H1 (cell line): ENCODE measurements at regions not wholly inside any gene's neighbourhood (a gene's known extent, or its start where the extent isn't known, plus 50 kb on each side); places are given as distances from the start of the nearest gene placed in this dataset.
A peak's percentile ranks its signal among the peaks of the same experiment; 100 is the strongest.

Experiments
- ASH2L ChIP-seq: fragments of 200-600, 300-600 bp; sonication (generic); IDR thresholded peaks from one replicate; pipeline ENCODE4 v1.7.1; 2017; ENCODE audit warnings: low read length
- CHD7 ChIP-seq: fragments of 300-600 bp; sonication (generic); IDR thresholded peaks from 2 replicates; pipeline ENCODE4 v1.7.1; 2012; ENCODE audit warnings: low read length, moderate library complexity, mild to moderate bottlenecking, inconsistent platforms; ENCODE audit not compliant: insufficient replicate concordance
- EP300 ChIP-seq, 2 experiments: IDR thresholded peaks; 1 replicate in 1 of 2; 2 replicates in 1 of 2; pipeline ENCODE4 v1.6.1; 2011 to 2012; ENCODE audit warnings: low read depth in 2 of 2, low read length in 2 of 2, mild to moderate bottlenecking in 2 of 2, borderline replicate concordance in 1 of 2, inconsistent platforms in 1 of 2, moderate library complexity in 1 of 2
- POLR2AphosphoS5 ChIP-seq: IDR thresholded peaks from 2 replicates; pipeline ENCODE4 v1.6.1; 2011; ENCODE audit warnings: low read depth, low read length
- POU5F1 ChIP-seq: IDR thresholded peaks from 2 replicates; pipeline ENCODE4 v1.6.1; 2011; ENCODE audit warnings: low read depth, mild to moderate bottlenecking, low read length, moderate library complexity
- RFX5 ChIP-seq: IDR thresholded peaks from 2 replicates; pipeline ENCODE4 v1.6.1; 2011; ENCODE audit warnings: low read depth, low read length, improper control_type of control experiment, borderline replicate concordance
- SAP30 ChIP-seq: fragments of 300-600 bp; sonication (generic); IDR thresholded peaks from 2 replicates; pipeline ENCODE4 v1.7.1; 2012; ENCODE audit warnings: low read length, moderate library complexity, mild to moderate bottlenecking, inconsistent platforms; ENCODE audit not compliant: insufficient read depth, insufficient replicate concordance
- SP2 ChIP-seq: IDR thresholded peaks from 2 replicates; pipeline ENCODE4 v1.6.1; 2012; ENCODE audit warnings: mild to moderate bottlenecking, low read length, inconsistent platforms
- SRF ChIP-seq: IDR thresholded peaks from 2 replicates; pipeline ENCODE4 v1.6.1; 2011; ENCODE audit warnings: mild to moderate bottlenecking, low read depth, low read length, moderate library complexity
- SUZ12 ChIP-seq: fragments of 200-600 bp; sonication (generic); IDR thresholded peaks from 2 replicates; pipeline ENCODE4 v1.6.1; 2012; ENCODE audit warnings: mild to moderate bottlenecking, inconsistent platforms, low read length, moderate library complexity, mixed read lengths
- TAF1 ChIP-seq: IDR thresholded peaks from 2 replicates; pipeline ENCODE4 v1.6.1; 2011; ENCODE audit warnings: mild to moderate bottlenecking, low read depth, low read length
- TBP ChIP-seq: IDR thresholded peaks from 2 replicates; pipeline ENCODE4 v1.6.1; 2011; ENCODE audit warnings: low read depth, low read length, improper control_type of control experiment

- TF ChIP-seq ASH2L (no peak), TAF1 (peak; percentile 65; the same call in 1 of the 2 replicates), TBP (peak; percentile 77), CHD7 (no peak), POU5F1 (no peak), SP2 (no peak), SAP30 (no peak), SUZ12 (no peak), POLR2AphosphoS5 (0 out of 2 replicates have a peak, but pooled peaks have one; percentile 29), EP300 (IDR thresholded peaks at IDR 0.05; ENCODE audit: borderline replicate concordance in 1 of 2, low read depth in 2 of 2, low read length in 2 of 2) (no peak), SRF (no peak), RFX5 (no peak)
Measured at GRCh38 chr12:4203772-4204376, 69.7 kb upstream of the CCND2 start (continued).
